Sigmoid colon (tissue), 6 donors: ENCODE measurements at regions not wholly inside any gene's neighbourhood (a gene's known extent, or its start where the extent isn't known, plus 50 kb on each side); places are given as distances from the start of the nearest gene placed in this dataset.

Experiments
- DNase-seq: peaks from one replicate; pipeline ENCODE4 v3.0.0-alpha.2; 2019
- H3K27ac ChIP-seq, 4 donors: fragments of 200-600 bp; sonication (generic); one replicate each; pipeline ENCODE4 v1.5.1; 2016 to 2019; ENCODE audit warnings: mild to moderate bottlenecking in 1 of 4
- H3K27me3 ChIP-seq, 3 donors: fragments of 200-600 bp; sonication (generic); one replicate each; pipeline ENCODE4 v1.5.1; 2019; ENCODE audit warnings: mild to moderate bottlenecking in 1 of 3
- H3K36me3 ChIP-seq, 4 donors: fragments of 200-600 bp; sonication (generic); one replicate each; pipeline ENCODE4 v1.5.1; 2016 to 2019
- H3K4me1 ChIP-seq, 4 donors: fragments of 200-600 bp; sonication (generic); one replicate each; pipeline ENCODE4 v1.5.1; 2017 to 2019
- H3K4me3 ChIP-seq, 4 donors: fragments of 200-600 bp; sonication (generic); one replicate each; pipeline ENCODE4 v1.5.1; 2017 to 2019; ENCODE audit warnings: mild to moderate bottlenecking in 2 of 4, moderate library complexity in 1 of 4
- H3K9me3 ChIP-seq, 4 donors: fragments of 200-600 bp in 3 of 4; sonication (generic) in 3 of 4; one replicate each; pipeline versions ENCODE4 v1.5.1 to v1.6.1; 2013 to 2019
- CTCF ChIP-seq, 4 experiments: fragments of 450-650 bp in 3 of 4; fragments of 200-600 bp in 1 of 4; IDR thresholded peaks; one replicate each; pipeline ENCODE4 v1.5.1; 2016 to 2019; ENCODE audit warnings: antibody characterized with exemption in 4 of 4, mild to moderate bottlenecking in 3 of 4, moderate library complexity in 2 of 4
- EP300 ChIP-seq, 4 donors: sonication (generic); formaldehyde crosslinking; IDR thresholded peaks; one replicate each; pipeline ENCODE4 v1.6.1; 2017; ENCODE audit warnings: antibody characterized with exemption in 4 of 4
- POLR2A ChIP-seq, 2 donors: fragments of 450-650 bp; IDR thresholded peaks; one replicate each; pipeline ENCODE4 v1.6.1; 2016; ENCODE audit warnings: antibody characterized with exemption in 2 of 2, mild to moderate bottlenecking in 2 of 2, moderate library complexity in 2 of 2
- POLR2AphosphoS5 ChIP-seq, 4 donors: sonication (generic); formaldehyde crosslinking; IDR thresholded peaks; one replicate each; pipeline ENCODE4 v1.6.1; 2017; ENCODE audit warnings: antibody characterized with exemption in 4 of 4
- WGBS, 2 donors: extraction: QIAGEN DNeasy Blood & Tissue Kit; methylation state at CpG; one replicate each; pipeline ENCODE4 v1.1.7; 2013; 5-methylcytosine and 5-hydroxymethylcytosine counted together
- intact Hi-C: fragments of 100-400 bp; cut with DNase I; formaldehyde crosslinking; loops from one replicate; pipeline ENCODE4 v1.15.1; 2023
- donor health status: healthy with polysubstance abuse.
- donor health status: healthy.

GRCh38 chr5:174363934-174364333, 318.4 kb downstream of the NSG2 start:
- TF ChIP-seq CTCF (IDR thresholded peaks at IDR 0.05) (no peak), POLR2AphosphoS5 (IDR thresholded peaks at IDR 0.05) (no peak), POLR2A (IDR thresholded peaks at IDR 0.05) (no peak), EP300 (IDR thresholded peaks at IDR 0.05) (no peak)
- intact Hi-C loops, result no loop called here

DNA sequence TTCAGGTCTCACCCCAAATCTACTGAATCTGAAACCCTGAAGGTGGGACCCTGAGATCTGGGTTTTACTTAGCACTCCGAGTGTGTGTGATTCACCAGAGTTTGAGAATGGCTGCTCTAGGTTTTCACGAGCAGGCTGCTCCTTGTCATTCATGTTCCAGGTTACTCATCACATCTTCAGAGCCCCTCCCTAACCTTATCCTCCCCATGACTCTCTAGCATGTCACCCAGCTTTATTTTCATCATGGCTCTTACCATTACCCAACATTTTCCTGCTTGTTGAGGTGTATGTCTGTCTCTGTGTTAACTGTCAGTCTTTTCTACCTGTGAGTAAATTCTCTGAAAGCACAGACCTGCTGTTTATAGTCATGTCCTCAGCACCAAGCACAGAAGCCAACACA, 319.2 kb downstream of the NSG2 start:
- Histone ChIP-seq H3K36me3 (no peaks in the 10 kb centered on the region), H3K27me3 (no peaks in the 10 kb centered on the region), H3K4me1 (no peaks in the 10 kb centered on the region), H3K27ac (no peak overlapping the region), H3K4me3 (no peak overlapping the region), H3K9me3 (peaks cover 0 to 2% (median 0%) of the 10 kb centered on the region in 4 donors)
- WGBS, 2 donors, result 74 to 87% methylated on average over 2 of the region's 2 CpGs
- TF ChIP-seq POLR2AphosphoS5 (IDR thresholded peaks at IDR 0.05) (no peak), CTCF (IDR thresholded peaks at IDR 0.05) (no peak), EP300 (IDR thresholded peaks at IDR 0.05) (no peak), POLR2A (IDR thresholded peaks at IDR 0.05) (no peak)
- DNase-seq, result no peak
- intact Hi-C loops, result no loop called here

More at GRCh38 chr5:174363934-174364333, 318.4 kb downstream of the NSG2 start:
- Histone ChIP-seq H3K27me3 (no peaks in the 10 kb centered on the region), H3K9me3 (peaks cover 0 to 2% (median 0%) of the 10 kb centered on the region in 4 donors), H3K4me1 (no peaks in the 10 kb centered on the region), H3K27ac (no peak overlapping the region), H3K36me3 (no peaks in the 10 kb centered on the region), H3K4me3 (no peak overlapping the region)
- DNase-seq, result no peak

DNA sequence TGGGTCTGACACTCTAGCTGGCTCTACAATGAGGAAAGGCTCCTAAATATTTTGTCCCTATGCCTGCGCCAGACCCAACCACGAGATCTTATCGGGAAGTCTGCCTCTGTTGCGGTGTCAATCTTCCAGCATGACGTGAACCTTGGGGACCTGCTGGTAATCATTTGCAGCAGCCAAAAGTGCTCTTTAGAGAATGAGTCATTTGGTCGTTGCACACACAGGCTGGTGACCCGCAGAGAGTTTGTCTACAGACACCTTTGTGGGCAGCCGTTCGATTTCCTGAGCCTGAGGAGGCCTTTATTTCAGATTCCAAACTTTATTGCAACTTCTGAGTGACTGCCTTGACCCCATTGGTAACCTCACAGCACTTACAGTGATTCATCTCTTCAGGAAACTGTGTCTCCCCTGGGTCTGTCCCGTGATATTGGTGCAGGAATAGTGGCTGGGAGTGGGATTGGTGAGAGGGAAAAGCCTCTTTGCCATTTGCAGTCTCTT, 326.1 kb downstream of the NSG2 start:
- intact Hi-C loops, result no loop called here
- Histone ChIP-seq H3K9me3 (no peaks in the 10 kb centered on the region), H3K36me3 (no peaks in the 10 kb centered on the region), H3K4me3 (no peak overlapping the region), H3K4me1 (no peaks in the 10 kb centered on the region), H3K27ac (no peak overlapping the region), H3K27me3 (no peaks in the 10 kb centered on the region)
- no peak for DNase-seq
- WGBS, 2 donors, result 27 to 35% methylated on average over 10 of the region's 10 CpGs
- TF ChIP-seq CTCF (IDR thresholded peaks at IDR 0.05) (no peak), POLR2A (IDR thresholded peaks at IDR 0.05) (no peak), POLR2AphosphoS5 (IDR thresholded peaks at IDR 0.05) (no peak), EP300 (IDR thresholded peaks at IDR 0.05) (no peak)

- Histone ChIP-seq H3K4me3 (no peak overlapping the region), H3K27ac (no peak overlapping the region), H3K27me3 (no peaks in the 10 kb centered on the region), H3K4me1 (no peaks in the 10 kb centered on the region), H3K36me3 (no peaks in the 10 kb centered on the region), H3K9me3 (no peaks in the 10 kb centered on the region)
- intact Hi-C loops, result no loop called here
- no peak for DNase-seq
- TF ChIP-seq EP300 (IDR thresholded peaks at IDR 0.05), result no peak
- no peak for TF ChIP-seq POLR2AphosphoS5 (IDR thresholded peaks at IDR 0.05)
- no peak for TF ChIP-seq POLR2A (IDR thresholded peaks at IDR 0.05)
- no peak for TF ChIP-seq CTCF (IDR thresholded peaks at IDR 0.05)
- WGBS, 2 donors, result 69 to 72% methylated on average over 8 of the region's 8 CpGs
Observed at GRCh38 chr5:174374206-174374605, 328.7 kb downstream of the NSG2 start.

- Histone ChIP-seq H3K4me3 (no peak overlapping the region), H3K36me3 (no peaks in the 10 kb centered on the region), H3K27me3 (no peaks in the 10 kb centered on the region), H3K9me3 (no peaks in the 10 kb centered on the region), H3K27ac (no peak overlapping the region), H3K4me1 (no peaks in the 10 kb centered on the region)
- WGBS, 2 donors, result 61 to 85% methylated on average over 4 of the region's 4 CpGs
- no peak for TF ChIP-seq CTCF (IDR thresholded peaks at IDR 0.05)
- TF ChIP-seq POLR2A (IDR thresholded peaks at IDR 0.05), result no peak
- TF ChIP-seq POLR2AphosphoS5 (IDR thresholded peaks at IDR 0.05), result no peak
- TF ChIP-seq EP300 (IDR thresholded peaks at IDR 0.05), result no peak
- no peak for DNase-seq
- intact Hi-C loops, result no loop called here
Observed at GRCh38 chr5:174376056-174376455, 330.6 kb downstream of the NSG2 start.
